H9 (cell line): ENCODE measurements at regions not wholly inside any gene's neighbourhood (a gene's known extent, or its start where the extent isn't known, plus 50 kb on each side); places are given as distances from the start of the nearest gene placed in this dataset.
A peak's percentile ranks its signal among the peaks of the same experiment; 100 is the strongest.

ENCODE experiments used
- DNase-seq: peaks from one replicate; pipeline ENCODE4 v3.0.0-alpha.2; 2017
- H2AFZ ChIP-seq: one replicate; pipeline ENCODE4 v1.6.1; 2013; ENCODE audit warnings: mild to moderate bottlenecking, low read length, control low read depth, moderate library complexity
- H2AK5ac ChIP-seq: 2 replicates; pipeline ENCODE4 v1.6.1; 2013; ENCODE audit warnings: low read length, control low read depth, mixed read lengths; ENCODE audit not compliant: insufficient read length
- H2BK120ac ChIP-seq: one replicate; pipeline ENCODE4 v1.6.1; 2013; ENCODE audit warnings: low read depth, mild to moderate bottlenecking, low read length, control low read depth, inconsistent platforms; ENCODE audit not compliant: poor library complexity, severe bottlenecking
- H2BK12ac ChIP-seq: 2 replicates; pipeline ENCODE4 v1.6.1; 2013; ENCODE audit warnings: low read length, control low read depth, mixed read lengths, low read depth; ENCODE audit not compliant: insufficient read length
- H2BK15ac ChIP-seq: 2 replicates; pipeline ENCODE4 v1.6.1; 2013; ENCODE audit warnings: low read depth, low read length, control low read depth
- H2BK20ac ChIP-seq: one replicate; pipeline ENCODE4 v1.6.1; 2013; ENCODE audit warnings: low read depth, mild to moderate bottlenecking, low read length, control low read depth, inconsistent platforms; ENCODE audit not compliant: poor library complexity, severe bottlenecking
- H2BK5ac ChIP-seq: 2 replicates; pipeline ENCODE4 v1.6.1; 2013; ENCODE audit warnings: low read length, control low read depth, mixed read lengths; ENCODE audit not compliant: insufficient read length
- H3K14ac ChIP-seq: 2 replicates; pipeline ENCODE4 v1.6.1; 2013; ENCODE audit warnings: low read length, control low read depth; ENCODE audit not compliant: insufficient read depth
- H3K18ac ChIP-seq: 2 replicates; pipeline ENCODE4 v1.6.1; 2013; ENCODE audit warnings: low read depth, mild to moderate bottlenecking, mixed read lengths, low read length, control low read depth; ENCODE audit not compliant: insufficient read length
- H3K23ac ChIP-seq: 2 replicates; pipeline ENCODE4 v1.6.1; 2013; ENCODE audit warnings: low read length, control low read depth, mixed read lengths, low read depth; ENCODE audit not compliant: insufficient read length
- H3K23me2 ChIP-seq: 2 replicates; pipeline ENCODE4 v1.6.1; 2013; ENCODE audit warnings: low read depth, mild to moderate bottlenecking, mixed read lengths, low read length, control low read depth; ENCODE audit not compliant: insufficient read length, poor library complexity, severe bottlenecking
- H3K27ac ChIP-seq: 2 replicates; pipeline ENCODE4 v1.5.1; 2013; ENCODE audit warnings: low read length, control low read depth, mixed read lengths, low read depth; ENCODE audit not compliant: insufficient read length
- H3K27me3 ChIP-seq: 2 replicates; pipeline ENCODE4 v1.6.1; 2013; ENCODE audit warnings: low read length, control low read depth, inconsistent platforms; ENCODE audit not compliant: insufficient read depth
- H3K4ac ChIP-seq: 2 replicates; pipeline ENCODE4 v1.6.1; 2013; ENCODE audit warnings: low read depth, mild to moderate bottlenecking, control low read depth, inconsistent platforms, low read length, moderate library complexity
- H3K4me1 ChIP-seq: 2 replicates; pipeline ENCODE4 v1.6.1; 2013; ENCODE audit warnings: low read length, control low read depth, inconsistent platforms; ENCODE audit not compliant: insufficient read depth
- H3K4me2 ChIP-seq: 2 replicates; pipeline ENCODE4 v1.6.1; 2013; ENCODE audit warnings: low read length, control low read depth, mixed read lengths; ENCODE audit not compliant: insufficient read length, insufficient read depth
- H3K56ac ChIP-seq: 2 replicates; pipeline ENCODE4 v1.6.1; 2013; ENCODE audit warnings: low read depth, mild to moderate bottlenecking, mixed read lengths, low read length, control low read depth; ENCODE audit not compliant: insufficient read length
- H3K79me1 ChIP-seq: 2 replicates; pipeline ENCODE4 v1.6.1; 2013; ENCODE audit warnings: low read depth, mild to moderate bottlenecking, moderate library complexity, low read length, control low read depth, inconsistent platforms; ENCODE audit not compliant: insufficient read depth, poor library complexity, severe bottlenecking
- H3K79me2 ChIP-seq: 2 replicates; pipeline ENCODE4 v1.6.1; 2013; ENCODE audit warnings: low read length, control low read depth, inconsistent platforms; ENCODE audit not compliant: insufficient read depth
- H3K9ac ChIP-seq: 2 replicates; pipeline ENCODE4 v1.6.1; 2013; ENCODE audit warnings: low read length, control low read depth, mixed read lengths; ENCODE audit not compliant: insufficient read length; ENCODE audit errors: extremely low read depth
- H3K9me3 ChIP-seq: one replicate; pipeline ENCODE4 v1.6.1; 2013; ENCODE audit warnings: low read depth, low read length, inconsistent platforms; ENCODE audit not compliant: control insufficient read depth
- H3T11ph ChIP-seq: one replicate; pipeline ENCODE4 v1.6.1; 2013; ENCODE audit warnings: mild to moderate bottlenecking, low read length, control low read depth, inconsistent platforms
- H4K20me1 ChIP-seq: one replicate; pipeline ENCODE4 v1.6.1; 2013; ENCODE audit not compliant: control insufficient read depth, insufficient read length, insufficient read depth
- H4K5ac ChIP-seq: 2 replicates; pipeline ENCODE4 v1.6.1; 2013; ENCODE audit warnings: low read depth, mild to moderate bottlenecking, mixed read lengths, low read length, control low read depth; ENCODE audit not compliant: insufficient read length
- H4K8ac ChIP-seq: replicated peaks from 2 replicates; pipeline ENCODE4 v1.6.1; 2013; ENCODE audit warnings: low read length, control low read depth, mixed read lengths, low read depth; ENCODE audit not compliant: insufficient read length
- H4K91ac ChIP-seq: 2 replicates; pipeline ENCODE4 v1.6.1; 2013; ENCODE audit warnings: low read depth, mild to moderate bottlenecking, moderate library complexity, mixed read lengths, low read length, control low read depth; ENCODE audit not compliant: insufficient read length
- H3K27ac Mint-ChIP-seq, 3 experiments: 2 replicates in 2 of 3; 3 replicates in 1 of 3; pipeline ENCODE4 v1.8.0; 2020 to 2021; ENCODE audit warnings: mixed read lengths in 3 of 3, mild to moderate bottlenecking in 1 of 3, moderate library complexity in 1 of 3
- H3K27me3 Mint-ChIP-seq: 2 replicates; pipeline ENCODE4 v1.8.0; 2021; ENCODE audit warnings: low read depth, mild to moderate bottlenecking, moderate library complexity, mixed read lengths
- H3K36me3 Mint-ChIP-seq, 3 experiments: 2 replicates in 2 of 3; 3 replicates in 1 of 3; pipeline ENCODE4 v1.8.0; 2020 to 2021; ENCODE audit warnings: low read depth in 3 of 3, mixed read lengths in 3 of 3; ENCODE audit not compliant: insufficient read depth in 1 of 3
- H3K4me1 Mint-ChIP-seq, 2 experiments: 2 replicates each; pipeline ENCODE4 v1.8.0; 2020; ENCODE audit warnings: mixed read lengths in 2 of 2
- H3K4me3 Mint-ChIP-seq, 2 experiments: 2 replicates in 1 of 2; 3 replicates in 1 of 2; pipeline ENCODE4 v1.8.0; 2020 to 2021; ENCODE audit warnings: mild to moderate bottlenecking in 2 of 2, mixed read lengths in 2 of 2, moderate library complexity in 1 of 2
- H3K9me3 Mint-ChIP-seq, 2 experiments: 2 replicates in 1 of 2; 3 replicates in 1 of 2; pipeline ENCODE4 v1.8.0; 2020; ENCODE audit warnings: mild to moderate bottlenecking in 2 of 2, mixed read lengths in 2 of 2, moderate library complexity in 1 of 2
- CTCF ChIP-seq: fragments of 200-600 bp; sonication (generic); conservative IDR thresholded peaks from 3 replicates; pipeline ENCODE4 v1.8.0; 2021; ENCODE audit warnings: antibody characterized with exemption, mild to moderate bottlenecking
- WGBS: extraction: QIAGEN DNeasy Blood & Tissue Kit; methylation state at CpG from one replicate; pipeline ENCODE4 v1.1.7; 2013; ENCODE audit warnings: missing lambda C conversion rate, low lambda C conversion rate, mixed read lengths; ENCODE audit not compliant: insufficient read length; ENCODE audit errors: extremely low coverage; 5-methylcytosine and 5-hydroxymethylcytosine counted together

- DNase-seq, result no peak
- Histone ChIP-seq H4K20me1 (no peaks in the 10 kb centered on the region), H3K9me3 (no peaks in the 10 kb centered on the region), H3K27me3 (no peaks in the 10 kb centered on the region), H3T11ph (no peak overlapping the region), H3K79me2 (no peaks in the 10 kb centered on the region), H2AK5ac (no peak overlapping the region), H3K4me1 (no peaks in the 10 kb centered on the region; the same call in 1 of the 2 replicates), H4K8ac (no peak overlapping the region), H3K9ac (no peak overlapping the region), H2BK15ac (no peak overlapping the region), H2BK5ac (no peak overlapping the region), H3K4ac (no peak overlapping the region), H4K91ac (no peak overlapping the region), H3K14ac (no peak overlapping the region), H4K5ac (no peak overlapping the region), H3K79me1 (no peaks in the 10 kb centered on the region), H3K4me2 (no peak overlapping the region), H3K23ac (no peak overlapping the region), H3K23me2 (no peaks in the 10 kb centered on the region), H2BK12ac (no peak overlapping the region), H2BK20ac (no peak overlapping the region), H3K27ac (no peak overlapping the region), H2BK120ac (no peak overlapping the region), H3K56ac (no peak overlapping the region), H3K18ac (no peak overlapping the region), H2AFZ (no peak overlapping the region)
- peak; percentile 26; the same call in 1 of the 3 replicates for TF ChIP-seq CTCF
- no peak overlapping the region for H3K27ac Mint-ChIP-seq
- H3K9me3 Mint-ChIP-seq, result no peaks in the 10 kb centered on the region
- H3K36me3 Mint-ChIP-seq, result peaks cover 21 to 25% (median 24%) of the 10 kb centered on the region in 3 experiments
- H3K27me3 Mint-ChIP-seq, result no peaks in the 10 kb centered on the region
- peaks cover 0 to 3% of the 10 kb centered on the region in 2 experiments; a peak in 1 of 4 replicates for H3K4me1 Mint-ChIP-seq
- WGBS, result no CpG with 5 or more reads among the region's 3 CpGs
- no peak overlapping the region for H3K4me3 Mint-ChIP-seq
Observed at GRCh38 chr4:123093236-123093635, 170.8 kb upstream of the NUDT6 start.
